Mucosa of gallbladder (tissue), 1 donor: ENCODE measurements at regions not wholly inside any gene's neighbourhood (a gene's known extent, or its start where the extent isn't known, plus 50 kb on each side); places are given as distances from the start of the nearest gene placed in this dataset.

Source experiments
- DNase-seq: peaks from one replicate; pipeline ENCODE4 v3.0.0-alpha.2; 2020; ENCODE audit warnings: low spot score
- donor health status: DM: no; HTN: no; CAD: no.

DNA sequence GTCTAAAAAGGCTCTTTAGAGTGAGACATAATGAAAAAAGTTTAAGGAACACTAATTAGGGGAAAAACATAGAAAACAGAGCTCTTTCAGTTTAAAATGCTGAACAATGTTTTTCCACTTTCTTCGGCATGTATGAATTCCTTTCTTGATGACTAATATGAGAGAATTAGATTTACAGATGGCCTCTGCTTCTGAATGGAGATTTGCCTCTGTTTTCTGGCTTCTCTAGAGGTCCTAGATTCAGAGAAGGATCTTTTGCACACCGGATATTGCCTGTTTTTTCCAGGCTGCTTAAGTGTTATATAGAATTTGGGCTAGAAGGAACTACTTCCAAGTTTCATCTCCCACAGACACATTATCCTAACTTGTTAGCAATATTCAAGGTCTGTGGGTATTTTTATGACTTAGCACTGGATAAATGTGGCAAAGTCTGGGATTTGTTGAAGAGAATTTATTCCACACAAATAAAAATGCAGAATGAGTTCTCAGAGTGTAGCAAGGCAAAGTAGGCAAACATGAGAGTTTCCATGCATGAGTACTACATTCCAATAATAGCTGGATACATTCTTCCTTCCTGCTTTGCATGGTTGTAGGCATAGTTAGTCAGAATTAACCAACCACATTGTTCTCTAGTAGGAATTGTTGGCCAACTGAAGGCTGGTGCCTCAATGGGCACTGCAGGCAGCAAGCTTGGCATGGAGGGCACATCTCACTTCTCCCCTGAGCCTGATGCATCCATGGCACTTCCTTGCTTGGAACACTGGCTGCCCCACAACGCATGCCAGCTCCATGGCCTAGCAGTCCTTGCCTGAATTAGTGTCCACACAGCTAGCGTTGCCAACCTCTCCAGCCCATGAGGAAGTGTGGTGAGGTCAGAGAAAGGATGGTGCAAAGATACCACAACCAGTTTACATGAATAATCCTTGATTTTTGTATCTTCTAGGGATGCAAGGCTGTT is 224.2 kb downstream of the CLIC5 start:
- DNase-seq = no peak

DNA sequence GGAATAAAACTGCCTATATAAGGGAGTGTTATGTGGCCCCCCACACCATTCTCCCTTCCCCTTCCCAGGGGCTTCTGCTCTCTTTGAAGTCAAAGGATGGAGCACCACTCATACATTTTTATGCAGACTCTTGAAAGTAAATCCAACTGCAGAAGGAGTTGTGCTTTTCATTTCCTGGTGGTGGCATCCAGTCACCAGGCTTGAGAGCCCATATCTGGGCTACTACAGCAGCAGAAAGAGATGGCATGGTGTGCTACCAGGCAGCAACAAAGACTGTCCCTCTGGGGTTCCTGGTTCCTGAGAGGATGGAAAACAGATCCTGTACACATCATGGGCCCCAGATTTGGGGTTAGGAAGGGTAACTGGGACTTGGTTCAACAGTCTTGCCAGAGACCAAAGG is 226.4 kb downstream of the CLIC5 start:
- no peak for DNase-seq

DNA sequence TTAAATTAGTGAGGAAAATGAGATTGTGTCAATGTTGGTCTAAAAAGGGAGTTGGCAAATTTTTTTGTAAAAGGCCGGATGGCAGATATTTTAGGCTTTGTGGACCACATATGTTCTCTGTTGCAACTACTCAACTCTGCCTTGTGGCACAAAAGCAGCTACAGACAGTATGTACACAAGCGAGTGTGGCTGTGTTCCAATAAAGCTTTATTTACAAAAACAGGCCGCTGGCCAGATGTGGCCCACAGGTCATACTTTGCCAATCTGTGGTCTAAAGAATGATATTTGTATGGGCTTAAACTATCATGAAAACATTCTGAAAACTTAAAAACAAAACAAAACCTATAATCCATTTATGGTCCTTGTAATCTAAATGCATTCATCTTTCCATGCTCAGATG is 228.3 kb downstream of the CLIC5 start:
- no peak for DNase-seq

DNA sequence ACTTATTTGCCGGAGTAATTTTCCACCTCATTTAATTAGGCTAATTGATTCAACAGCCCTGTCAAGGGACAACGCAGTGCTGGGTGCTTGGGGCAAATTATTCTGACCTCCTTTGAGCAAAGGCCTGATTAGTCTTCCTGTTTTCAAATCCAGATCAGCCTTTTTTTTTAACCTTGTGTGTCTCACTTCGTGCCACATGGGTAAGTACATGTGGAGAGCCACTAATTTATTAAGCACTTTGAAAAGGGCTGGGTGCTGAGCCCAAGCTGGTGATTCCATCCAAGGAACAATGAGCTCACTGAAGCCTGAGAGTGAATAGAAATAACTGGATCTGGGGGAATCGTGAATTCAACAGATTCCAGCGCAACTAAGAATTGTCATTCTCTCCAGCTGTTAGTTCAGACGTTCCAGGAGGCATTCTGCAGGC is 229.3 kb downstream of the CLIC5 start:
- no peak for DNase-seq

DNA sequence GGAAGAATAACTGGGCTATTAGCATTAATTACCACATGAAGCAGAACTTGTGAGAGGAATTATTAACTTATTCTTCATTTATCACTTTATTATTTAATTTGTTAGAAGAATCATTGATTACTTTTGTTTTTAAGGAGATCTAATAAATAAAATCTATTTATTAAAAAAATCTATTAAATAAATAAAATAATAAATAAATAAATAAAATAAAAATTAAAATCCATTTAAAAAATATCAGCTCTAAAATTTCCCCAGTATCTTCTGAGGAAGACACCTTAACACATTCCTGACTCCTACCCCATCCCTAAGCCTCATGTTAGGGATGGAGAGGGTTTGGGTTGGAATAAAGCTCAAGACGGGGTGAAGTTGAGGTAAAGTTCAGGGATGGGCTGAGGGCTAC is 231.4 kb downstream of the CLIC5 start:
- DNase-seq = no peak

DNA sequence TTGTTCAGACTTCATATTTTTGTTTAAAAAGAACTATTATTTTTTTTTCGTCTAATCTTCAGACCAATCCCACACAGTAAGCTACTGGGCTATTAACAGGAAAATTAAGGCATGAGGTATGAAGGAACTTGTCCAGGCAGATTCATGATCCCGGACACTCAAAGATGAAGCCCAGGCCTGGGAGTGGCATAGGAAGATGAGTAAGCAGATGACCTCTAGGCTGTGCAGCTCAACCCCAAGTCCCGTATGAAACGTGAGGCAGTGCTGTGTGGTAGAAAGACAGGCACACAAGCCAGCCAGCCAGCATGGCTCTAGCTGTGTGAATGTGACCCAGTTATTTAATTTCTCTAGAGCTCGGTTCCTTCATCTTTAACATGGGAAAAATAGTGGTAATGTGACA is 231.9 kb downstream of the CLIC5 start:
- no peak for DNase-seq

DNA sequence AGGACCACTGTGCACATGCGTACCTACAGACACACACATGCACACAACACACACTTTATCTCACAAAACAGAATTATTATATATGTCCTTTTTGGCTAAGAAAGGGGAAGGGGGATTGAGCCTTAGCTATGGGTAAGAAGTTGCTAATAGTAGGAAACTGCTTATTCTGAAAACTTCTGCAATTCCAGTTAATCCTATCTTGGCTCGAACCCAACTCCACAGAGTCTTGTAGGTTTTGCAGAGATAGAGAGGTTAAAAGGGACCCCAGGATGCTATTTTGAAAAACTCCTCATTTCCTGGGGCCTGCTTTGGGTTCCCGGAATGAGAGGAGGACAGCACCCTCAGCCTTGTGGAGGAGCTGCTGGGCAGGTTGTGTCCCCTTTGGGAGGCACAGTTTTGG is 233.8 kb downstream of the CLIC5 start:
- no peak for DNase-seq

DNA sequence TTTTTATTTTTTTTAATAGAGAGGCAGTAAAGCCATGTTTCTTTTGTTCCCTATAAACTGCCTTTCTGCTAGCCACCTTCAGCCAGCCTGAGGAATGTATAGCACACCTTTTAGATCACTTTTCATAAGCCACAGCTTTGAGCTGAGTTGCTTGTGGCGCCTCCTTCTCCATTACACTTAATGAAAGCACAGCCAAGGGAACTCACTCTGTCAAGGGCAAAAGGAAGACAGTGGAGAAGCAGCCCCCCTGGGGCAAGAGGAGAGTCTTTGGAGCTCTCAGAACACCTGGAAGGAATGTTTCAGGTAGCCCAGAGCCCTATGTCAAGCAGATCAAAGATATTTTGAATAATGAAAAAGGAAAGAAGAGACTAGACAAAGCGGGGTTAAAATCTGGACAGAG is 235.1 kb downstream of the CLIC5 start:
- no peak for DNase-seq

DNA sequence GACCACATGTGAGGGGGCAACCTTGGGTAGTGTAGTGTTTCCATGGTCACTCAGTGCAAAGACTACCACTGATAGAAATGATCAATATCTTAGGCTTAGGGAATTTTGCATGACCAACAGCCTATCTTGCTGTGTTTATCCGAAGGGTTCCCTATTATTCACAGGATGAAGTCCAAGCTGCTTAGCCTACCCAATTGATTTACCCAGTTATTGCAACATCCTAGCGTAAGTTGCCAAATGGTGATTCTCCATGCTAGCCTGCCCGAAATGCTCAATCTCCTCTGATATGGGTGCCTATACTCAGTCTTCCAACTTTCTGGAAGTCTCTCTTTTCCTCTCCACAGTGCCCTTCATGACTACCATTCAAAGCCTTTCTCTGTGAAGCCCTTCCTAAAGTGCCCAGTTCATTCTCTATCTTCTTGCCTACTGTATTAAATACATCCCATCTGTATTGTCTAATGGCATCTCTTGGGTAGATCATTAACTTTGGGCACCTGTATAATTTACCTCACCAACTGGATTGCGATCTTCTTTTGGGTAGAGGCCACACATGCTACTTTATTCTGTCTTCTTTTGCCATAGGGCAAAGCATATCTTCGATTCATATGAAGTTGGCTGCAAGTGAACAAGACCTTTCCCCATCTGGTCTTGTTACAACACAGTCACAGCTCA is 240.5 kb downstream of the CLIC5 start:
- no peak for DNase-seq

DNA sequence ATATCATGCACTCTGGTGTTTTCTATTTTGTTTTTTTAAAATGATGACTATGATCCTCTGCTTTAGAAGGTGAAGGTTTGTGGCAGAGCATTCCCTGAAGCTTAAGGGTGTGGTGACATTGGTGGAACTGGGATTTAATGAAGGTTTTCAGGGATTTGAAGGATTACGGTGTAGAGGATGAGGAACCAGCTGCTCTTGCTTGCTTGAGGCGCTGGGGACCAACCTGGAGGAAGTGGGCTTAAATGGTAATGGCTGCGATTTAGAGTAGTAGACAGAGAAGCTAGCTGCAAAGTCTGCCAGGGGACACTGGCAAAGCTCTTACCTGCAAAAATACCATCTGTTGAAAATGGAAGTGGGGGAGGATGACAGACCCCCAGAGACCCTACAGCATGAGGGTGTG is 241.8 kb downstream of the CLIC5 start:
- DNase-seq = no peak

DNA sequence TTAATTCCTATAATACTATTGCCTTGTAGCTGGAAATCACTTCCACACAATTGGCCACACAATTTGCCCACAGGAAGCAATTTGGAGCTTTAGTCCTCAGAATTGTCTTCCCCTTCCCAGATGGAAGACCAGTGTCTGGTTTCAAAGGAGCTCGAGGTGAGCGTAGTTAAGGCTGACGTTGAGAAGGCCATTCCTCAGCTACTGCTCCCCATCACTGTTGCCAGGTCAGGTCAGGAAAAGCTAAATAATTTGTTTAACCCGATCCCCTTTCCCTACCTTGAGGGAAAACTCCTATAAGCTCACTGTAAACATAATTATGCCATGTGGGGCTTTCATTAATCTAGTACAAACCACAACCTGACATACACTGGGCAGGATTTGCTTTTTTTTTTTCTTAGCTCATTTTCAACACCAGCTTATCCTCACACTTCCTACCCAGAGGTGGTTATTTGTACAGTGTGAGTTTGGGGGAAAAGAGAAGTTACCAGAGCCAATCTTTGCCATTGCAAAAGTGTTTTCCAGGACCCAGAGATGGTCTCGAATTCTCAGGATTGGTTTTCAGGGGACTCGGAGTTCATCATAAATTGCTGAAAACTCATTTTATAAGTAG is 242.7 kb downstream of the CLIC5 start:
- DNase-seq = no peak

DNA sequence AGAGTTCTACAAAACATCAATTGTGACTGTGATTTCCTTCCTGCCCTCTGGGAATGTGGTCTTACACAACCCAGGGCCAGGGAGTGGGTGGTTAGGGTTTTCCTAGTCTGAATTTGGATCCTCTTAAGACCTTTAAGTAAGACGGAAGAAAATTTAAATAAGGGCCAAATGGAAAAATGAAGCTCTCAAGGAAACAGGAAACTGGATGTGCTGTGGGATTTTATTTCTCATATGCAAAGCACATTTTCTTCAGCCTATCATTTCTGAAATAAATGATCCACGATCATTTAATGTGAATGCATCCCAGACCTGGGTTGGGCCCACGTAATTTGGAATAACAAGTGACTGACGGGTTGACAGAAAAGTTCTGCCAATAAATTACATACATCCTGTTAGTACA is 243.6 kb downstream of the CLIC5 start:
- DNase-seq = no peak

DNA sequence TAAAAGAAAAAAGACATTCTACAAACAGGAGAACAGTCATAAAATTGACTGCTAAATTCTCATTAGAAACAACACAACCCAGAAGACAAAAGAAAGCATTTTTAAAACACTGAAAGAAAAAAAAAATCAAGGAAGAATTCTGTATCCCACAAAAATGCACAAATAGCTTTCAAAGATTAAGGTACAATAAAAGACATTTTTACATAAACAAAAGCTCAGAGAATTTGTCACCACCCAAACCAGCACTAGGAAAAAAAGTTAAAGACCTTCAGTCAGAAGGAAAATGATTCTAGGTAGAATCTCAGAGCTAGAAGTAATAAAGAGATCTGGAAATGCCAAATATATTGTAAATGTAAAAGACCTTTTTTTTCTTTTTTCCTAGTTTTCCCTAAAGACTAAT is 252.4 kb downstream of the CLIC5 start:
- no peak for DNase-seq

DNA sequence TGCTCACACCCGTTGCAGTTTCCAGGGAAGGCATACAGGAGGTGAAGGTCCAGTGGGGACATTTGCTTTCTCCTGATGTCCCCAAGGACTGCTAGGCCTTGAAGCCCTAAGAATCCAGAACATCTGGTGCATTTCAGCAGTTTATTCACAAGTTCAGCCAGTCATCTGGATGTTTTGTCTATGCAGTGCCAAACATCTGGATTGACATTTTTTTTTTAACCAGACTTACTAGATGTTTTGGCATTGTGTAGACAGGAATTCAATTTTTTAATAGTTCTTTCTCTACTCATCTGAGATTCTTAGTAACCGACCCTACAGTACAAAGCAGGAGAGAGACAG is 256.2 kb downstream of the CLIC5 start:
- DNase-seq = no peak

DNA sequence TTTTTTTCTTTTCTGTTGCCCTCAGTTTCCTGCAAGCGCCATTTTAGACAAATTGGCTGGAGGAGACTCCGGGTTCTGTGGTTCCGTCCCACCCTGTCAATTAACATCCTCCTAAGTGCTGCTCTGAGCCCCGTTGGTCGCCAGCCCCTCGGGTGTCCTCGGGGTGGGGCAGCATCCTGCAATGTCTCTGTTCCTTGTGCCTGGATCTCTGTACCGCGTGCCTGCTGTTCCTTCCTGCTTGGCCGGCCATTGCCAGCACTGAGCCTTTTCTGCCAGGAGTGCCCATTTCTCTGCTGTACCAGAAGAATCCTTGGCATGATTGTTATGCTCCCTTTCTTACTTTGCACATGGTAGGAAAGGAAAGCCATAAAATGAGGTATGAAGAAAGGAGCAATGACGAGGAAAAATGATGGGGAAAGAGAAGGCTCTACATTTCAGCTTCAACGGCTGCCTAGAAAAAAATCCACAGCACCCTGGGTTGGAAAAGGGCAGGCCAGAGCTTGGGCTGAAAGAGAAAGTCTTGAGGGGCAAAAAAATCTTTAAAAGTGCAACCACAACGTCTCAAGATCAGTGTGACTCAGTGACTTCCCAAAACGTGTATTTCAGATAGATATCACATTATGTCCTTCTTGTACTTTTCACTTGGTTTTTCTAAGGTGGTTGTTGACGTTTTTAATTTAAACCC is 256.7 kb downstream of the CLIC5 start:
- no peak for DNase-seq

DNA sequence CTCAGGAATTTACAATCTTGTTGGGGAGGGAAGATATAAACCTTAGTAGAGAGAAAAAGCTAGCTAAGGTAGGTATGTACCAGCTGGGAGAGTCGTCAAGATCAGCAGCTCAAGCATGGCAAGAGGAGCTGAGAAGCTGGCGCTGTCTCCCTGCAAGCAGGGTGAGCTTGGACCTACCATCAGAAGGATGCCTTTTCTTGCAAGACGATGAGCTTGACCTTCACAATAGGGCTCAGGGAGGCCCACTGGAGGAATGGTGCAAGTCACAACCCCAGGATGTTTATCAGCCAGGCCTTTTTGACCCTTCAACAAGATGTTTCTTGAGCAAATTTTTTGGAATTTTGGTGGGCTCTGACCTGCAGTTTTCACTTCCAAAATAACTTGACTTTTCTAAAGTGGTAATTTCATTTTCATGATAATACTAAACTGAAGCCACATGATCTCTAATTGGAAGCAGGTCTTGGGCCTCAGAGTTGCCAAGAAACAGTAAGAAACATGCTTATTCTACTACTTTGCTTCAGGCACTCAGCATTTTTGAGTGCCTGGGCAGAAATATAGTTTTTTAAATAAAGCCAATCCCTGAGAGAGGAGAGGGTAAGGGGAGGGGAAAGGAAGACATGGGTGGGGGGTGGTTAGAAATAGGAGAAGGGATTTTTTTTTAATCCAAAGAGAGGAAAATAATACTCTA is 258.1 kb downstream of the CLIC5 start:
- no peak for DNase-seq

DNA sequence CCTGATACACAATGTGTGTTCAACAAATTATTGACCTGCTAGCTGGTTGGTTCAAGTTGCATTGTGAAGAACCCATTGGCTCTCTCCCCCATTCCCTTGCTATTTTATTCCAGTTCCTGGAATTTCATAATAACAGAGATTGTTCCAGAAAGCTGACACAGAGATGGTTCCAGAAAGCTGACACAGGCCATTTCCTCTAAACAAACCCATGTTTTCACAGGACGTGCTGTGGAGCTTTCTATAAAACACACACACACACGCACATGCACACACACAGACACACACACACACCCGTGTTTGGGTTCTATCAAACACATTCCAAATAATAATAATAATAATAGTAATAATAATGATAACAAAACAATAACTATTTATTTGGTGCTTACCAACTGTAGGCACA is 259.1 kb downstream of the CLIC5 start:
- DNase-seq = peak; percentile 14

DNA sequence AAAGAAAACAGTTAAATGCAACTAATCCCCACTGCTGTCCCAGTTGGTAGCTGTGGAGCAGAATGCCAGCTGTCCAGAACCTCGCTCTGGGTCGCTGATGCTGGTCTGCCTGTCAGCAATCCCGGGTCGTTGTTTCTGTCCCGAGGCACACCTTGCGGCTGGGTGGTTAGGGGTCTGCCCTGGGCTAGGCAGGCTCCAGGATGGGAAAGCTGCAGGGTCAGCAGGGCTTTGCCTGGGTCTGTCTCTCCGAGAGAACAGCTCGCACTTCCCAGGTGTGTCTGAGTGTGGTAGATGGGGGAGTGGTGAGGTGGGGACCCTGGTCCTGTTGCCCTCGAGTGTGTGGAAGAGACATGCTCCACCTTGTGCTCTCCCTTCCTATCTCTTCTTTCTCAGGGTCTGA is 261.2 kb downstream of the CLIC5 start:
- no peak for DNase-seq

DNA sequence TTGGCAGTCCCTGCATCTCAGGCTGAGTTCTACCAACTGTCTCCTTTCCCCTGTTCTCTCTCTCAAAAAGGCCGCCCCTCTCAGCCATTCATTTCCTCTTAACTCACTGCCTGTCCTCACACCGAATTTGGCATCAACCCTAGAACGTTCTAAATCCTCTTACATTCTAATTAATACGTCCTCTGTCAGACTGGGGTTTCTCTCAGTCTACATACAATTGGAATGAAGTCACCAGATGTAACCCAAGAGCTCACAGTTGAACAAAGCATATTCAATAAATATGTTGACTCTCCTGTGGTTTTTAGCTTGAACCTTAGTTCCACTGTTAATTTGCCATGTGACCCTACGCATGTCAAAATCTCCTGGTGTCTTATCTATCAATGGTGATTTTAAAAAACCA is 269.6 kb downstream of the CLIC5 start:
- DNase-seq = no peak

DNA sequence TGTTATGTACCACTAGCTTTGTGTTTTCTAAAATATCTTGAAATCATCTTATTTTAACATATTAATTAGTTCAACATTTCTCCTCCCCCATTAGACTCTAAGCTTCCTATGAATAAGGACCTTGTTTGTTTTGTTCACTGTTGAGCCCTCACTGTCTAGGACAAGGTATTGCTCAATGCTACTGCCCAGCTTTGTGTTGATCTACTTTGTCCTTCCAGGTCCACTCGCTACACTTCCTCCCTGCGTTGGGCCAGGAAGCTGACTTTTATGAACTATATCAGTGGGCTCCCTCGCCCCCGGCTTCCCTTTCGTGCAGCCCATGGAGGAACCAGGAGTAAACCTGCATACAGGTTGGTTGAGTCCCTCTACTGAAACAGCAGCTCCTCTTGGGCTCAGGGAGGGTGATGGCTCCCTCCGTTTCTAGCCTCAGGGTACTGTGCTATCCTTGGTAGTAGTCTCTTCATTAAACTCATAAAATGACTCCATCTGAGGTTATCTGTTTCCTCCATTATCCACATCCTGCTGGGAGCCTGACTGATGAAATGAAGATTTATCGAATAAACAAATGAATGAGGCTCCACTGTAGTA is 272.5 kb downstream of the CLIC5 start:
- DNase-seq = no peak

DNA sequence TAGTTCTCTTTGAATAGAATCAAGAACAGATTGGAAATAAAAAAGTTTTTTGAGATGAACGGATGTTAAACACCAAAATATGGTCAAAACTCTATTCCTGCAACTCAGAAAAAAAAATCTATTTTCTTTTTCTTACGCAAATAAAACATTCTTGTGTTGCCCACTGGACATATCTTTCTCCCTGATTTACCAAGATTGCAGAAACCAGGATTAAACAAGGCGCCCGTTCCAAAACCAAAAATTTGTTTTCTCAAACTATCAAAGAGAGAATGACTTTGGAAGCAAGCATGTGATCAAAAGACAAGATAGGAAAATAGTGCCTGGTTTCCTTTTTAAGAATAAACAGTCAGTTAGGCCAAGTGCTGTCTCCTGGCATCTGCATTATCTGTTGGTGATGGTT is 273.1 kb downstream of the CLIC5 start:
- no peak for DNase-seq
